GM21717 (cell line): ENCODE measurements at regions not wholly inside any gene's neighbourhood (a gene's known extent, or its start where the extent isn't known, plus 50 kb on each side); places are given as distances from the start of the nearest gene placed in this dataset.
A peak's percentile ranks its signal among the peaks of the same experiment; 100 is the strongest.

Experiments
- ATAC-seq: cut with Tn5 transposase; IDR thresholded peaks from one replicate; pipeline ENCODE4 v1.9.1; 2021; ENCODE audit warnings: mild to moderate bottlenecking, moderate library complexity; ENCODE audit not compliant: unreplicated experiment

GRCh38 chr5:5014586-5015235 lies 125.4 kb upstream of the ADAMTS16 start:
- no peak for ATAC-seq

DNA sequence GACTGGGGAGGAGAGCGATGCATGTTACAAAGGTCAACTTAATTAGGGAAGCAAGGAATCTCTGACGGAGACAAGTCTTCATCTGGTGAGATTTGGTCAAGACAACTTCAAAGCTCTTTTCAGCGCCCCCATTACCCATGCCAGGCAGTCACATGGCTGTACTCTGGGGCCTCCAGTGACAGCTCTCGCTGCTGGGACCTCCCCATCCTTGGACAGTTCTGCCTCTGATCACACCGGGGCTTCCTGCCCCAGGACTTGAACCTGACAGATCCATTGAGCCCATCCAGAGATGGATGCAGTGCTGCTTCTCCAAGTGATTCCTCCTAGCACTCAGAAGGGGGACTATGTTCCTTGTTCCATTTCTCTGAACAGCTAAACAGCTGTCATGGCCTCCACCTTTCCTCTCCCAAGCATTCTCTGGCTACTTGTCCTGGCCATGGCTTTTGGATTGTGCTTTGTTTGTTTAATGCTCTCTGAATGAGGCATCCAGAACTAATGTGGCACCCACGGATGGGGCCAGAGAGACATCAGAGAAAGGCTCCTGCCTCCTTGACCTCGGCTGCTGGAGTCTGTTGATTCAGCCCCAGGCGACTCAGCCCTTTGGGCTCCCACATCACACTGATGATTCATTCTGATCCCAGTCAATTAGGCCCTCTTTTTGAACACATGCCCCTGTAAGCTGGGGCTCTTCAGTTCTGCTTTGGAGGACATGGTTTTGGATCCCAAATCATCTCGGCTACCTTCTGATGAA lies 122.1 kb upstream of the ADAMTS16 start:
- no peak for ATAC-seq

DNA sequence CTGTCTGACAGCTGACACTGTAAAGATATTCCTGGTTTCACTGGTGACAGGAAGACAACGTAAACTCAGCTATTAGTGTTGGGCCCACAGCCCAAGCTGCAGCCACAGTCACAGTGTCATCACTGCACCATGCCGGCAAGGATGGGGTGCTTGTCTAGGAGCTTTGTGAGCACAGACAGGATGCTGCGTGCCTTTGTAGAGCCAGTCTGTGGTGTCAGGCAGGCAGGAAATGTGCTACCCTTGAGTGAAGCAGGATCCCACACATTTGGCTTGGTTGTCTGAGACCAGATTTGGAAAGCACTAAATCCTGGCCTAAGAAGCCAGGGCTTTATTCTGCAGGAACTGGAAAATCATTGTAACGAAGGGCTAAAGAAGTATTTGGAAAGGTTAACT lies 121.6 kb upstream of the ADAMTS16 start:
- ATAC-seq: no peak

- ATAC-seq: no peak
These were observed 118.7 kb upstream of the ADAMTS16 start for GRCh38 chr5:5021436-5021835.

- ATAC-seq: no peak
These were observed 114.9 kb upstream of the ADAMTS16 start for GRCh38 chr5:5025098-5025773.

DNA sequence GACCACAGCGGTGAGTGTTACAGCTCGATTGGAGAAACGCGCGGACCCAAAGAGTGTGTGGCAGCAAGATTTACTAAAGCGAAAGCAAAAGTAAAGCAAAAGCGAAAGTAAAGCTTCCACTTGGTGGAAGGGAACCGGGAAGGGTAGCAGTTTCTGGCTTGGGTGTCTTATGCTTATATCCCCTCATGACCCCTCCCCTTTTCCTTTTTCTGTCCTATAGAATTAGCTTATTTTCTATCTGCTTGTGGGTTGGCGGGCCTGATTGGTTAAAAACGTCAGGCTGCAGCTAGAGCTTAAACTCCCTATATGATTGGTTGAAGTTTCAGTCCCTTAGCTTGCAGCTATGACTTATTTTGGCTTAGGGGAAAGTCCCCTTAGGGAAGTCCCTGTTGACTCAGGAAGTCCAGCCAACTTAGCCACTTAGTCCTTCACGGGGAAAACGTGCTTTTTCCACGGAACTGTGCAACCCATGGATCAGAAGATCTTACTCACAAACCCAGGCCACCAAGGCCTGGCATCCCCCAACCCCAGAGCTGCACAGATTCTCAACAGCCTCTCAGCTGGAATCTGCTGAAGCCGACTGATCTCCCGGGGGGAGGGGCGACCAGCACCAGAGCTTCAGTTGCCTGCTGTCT lies 114.2 kb upstream of the ADAMTS16 start:
- no peak for ATAC-seq

GRCh38 chr5:5026409-5026785 lies 113.7 kb upstream of the ADAMTS16 start:
- no peak for ATAC-seq

DNA sequence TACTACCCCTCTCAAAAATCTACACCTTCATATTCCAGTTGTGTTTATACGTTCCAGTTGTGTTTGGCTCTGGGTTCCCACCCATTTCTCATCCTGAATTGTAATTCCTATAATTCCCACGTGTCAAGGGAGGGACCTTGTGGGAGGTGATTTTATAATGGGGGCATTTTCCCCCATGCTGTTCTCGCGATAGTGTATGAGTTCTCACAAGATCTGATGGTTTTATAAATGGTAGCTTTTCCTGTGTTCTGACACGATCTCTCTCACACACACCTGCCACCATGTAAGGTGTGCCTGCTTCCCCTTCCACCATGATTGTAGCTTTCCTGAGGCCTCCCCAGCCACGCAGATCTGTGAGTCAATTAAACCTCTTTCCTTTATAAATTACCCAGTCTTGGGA lies 108.5 kb upstream of the ADAMTS16 start:
- ATAC-seq: no peak

- peak; percentile 51 for ATAC-seq
These were observed 102.5 kb upstream of the ADAMTS16 start for GRCh38 chr5:5037674-5038073.

GRCh38 chr5:5039918-5040317 lies 100.2 kb upstream of the ADAMTS16 start:
- peak; percentile 53 for ATAC-seq

GRCh38 chr5:5040712-5041111 lies 99.4 kb upstream of the ADAMTS16 start:
- no peak for ATAC-seq

GRCh38 chr5:5042806-5043205 lies 97.3 kb upstream of the ADAMTS16 start:
- ATAC-seq: no peak

DNA sequence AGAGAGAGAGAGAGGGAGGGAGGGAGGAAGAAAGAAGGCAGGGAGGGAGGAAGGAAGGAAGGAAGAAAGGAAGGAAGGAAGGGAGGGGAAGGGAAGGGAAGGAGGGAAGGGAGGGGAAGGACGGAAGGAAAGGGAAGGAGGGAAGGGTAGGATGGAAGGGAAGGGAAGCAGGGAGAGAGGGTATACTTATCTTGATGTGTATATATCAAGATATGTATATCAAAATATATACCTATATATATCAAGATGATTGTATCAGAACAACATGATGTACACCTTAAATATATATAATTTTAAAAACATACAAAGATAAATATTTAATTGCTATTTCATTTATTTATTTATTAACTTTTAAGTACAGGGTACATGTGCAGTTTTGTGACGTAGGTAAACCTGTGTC lies 96.8 kb upstream of the ADAMTS16 start:
- ATAC-seq: no peak

DNA sequence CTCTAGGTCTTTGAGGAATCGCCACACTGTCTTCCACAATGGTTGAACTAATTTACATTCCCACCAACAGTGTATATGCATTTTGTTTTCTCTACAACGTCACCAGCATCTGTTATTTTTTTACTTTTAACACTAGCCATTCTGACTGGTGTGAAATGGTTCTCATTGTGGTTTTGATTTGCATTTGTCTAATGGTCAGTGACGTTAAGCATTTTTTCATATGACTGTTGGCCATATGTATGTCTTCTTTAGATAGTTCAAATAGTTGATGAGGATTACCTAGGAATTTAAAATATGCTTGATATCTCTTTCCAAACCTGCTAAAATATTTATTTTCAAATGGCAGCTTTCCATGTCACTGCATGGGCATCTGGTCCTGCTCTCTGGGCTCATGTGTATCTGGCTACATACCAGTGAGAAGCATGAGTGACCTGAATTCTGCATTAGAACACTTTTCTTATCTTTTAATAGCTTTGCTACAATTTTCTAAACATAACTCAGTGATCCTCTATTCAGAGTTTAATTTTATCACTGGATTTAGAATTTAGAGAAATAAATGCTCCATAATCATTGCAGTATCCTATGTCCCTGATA lies 95.8 kb upstream of the ADAMTS16 start:
- no peak for ATAC-seq

GRCh38 chr5:5046680-5047502 lies 93.2 kb upstream of the ADAMTS16 start:
- ATAC-seq: peak; percentile 83

DNA sequence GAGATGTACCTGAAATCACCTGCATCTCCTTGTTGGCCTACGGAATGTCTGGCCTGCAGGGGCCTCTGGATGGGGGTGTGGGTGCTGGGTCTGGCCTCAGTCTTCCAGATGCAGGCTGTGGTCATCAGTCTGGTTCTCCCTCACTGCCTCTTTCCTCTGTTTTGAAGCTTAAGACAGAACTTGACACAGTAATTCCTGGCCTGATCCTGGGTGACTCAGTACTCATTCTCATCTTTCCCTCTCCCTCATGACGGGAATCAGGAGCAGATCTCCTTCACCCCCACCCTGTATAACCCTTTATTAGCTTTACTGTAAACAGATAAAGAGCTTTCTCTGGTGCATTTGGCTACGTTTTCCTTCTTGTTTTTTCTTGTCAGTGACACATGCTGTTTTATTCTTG lies 89.3 kb upstream of the ADAMTS16 start:
- ATAC-seq: no peak

DNA sequence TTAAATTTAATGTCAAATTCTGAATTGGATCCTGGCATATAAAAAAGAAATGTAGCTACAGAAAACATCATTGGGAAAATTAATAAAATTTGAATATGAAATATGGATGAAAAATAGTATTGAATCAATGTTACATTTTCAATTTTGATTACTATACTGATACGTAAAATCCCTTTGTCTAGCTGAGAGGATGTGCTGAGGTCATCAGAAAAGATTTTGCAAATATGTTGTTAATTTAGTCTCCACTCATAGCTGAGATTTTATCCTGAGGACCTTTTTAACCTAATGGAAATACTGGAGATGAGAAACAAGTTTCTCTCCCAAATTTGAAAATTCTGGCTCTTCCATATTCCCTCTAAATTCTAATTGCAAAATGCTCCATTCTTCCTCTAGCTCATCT lies 84.4 kb upstream of the ADAMTS16 start:
- ATAC-seq: no peak

DNA sequence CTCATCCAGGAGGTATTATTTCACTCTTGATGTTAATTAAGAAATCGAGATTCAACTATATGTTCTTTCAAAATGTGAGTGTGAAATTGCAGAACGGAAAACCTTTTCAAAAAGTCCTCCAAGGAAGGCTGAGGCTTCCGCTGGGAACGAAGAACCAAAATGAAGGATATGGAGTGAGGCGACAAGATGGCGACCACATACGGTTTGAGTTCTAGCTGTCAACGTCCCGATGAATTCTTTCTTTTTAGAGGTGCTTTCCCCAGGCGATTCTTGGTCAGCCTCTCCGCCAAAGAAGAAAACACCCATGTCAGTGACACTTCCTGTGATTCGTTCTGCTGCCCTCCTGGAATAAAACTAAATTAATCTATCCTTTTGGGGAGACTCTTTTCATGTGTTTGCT lies 78.3 kb upstream of the ADAMTS16 start:
- ATAC-seq: no peak

- no peak for ATAC-seq
These were observed 77.4 kb upstream of the ADAMTS16 start for GRCh38 chr5:5062525-5063302.

DNA sequence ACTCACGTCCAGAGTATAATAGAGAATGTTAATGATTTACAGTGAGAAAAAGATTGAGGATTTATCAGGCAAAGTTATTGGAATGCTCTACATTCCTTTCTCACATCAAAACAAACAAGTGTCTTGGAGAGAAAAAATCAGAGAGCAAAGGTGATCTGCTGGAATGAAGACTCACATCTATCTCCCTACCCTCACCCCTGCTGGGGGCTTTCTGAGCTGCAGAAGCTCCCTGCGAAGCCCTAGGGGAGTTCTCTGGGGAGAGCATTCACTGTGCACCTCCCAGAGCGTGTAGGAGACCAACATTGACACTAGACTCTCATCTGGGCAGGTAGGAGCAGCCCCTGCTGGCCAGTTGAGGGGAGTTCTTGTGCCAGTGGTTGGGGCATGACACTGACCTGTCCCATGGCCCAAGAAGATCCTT lies 76.6 kb upstream of the ADAMTS16 start:
- ATAC-seq: no peak
